ENCODE measurements at regions not wholly inside any gene's neighbourhood (a gene's known extent, or its start where the extent isn't known, plus 50 kb on each side); places are given as distances from the start of the nearest gene placed in this dataset.
"Not testable (repeated sequence)": the region's sequence is repeated elsewhere in the genome, so short reads cannot be mapped to it uniquely, and the experiment has no call there.

GRCh38 chrY:3491423-3491822, 87.4 kb upstream of the TGIF2LY start:
- H3K79me2 ChIP-seq (ENCODE audit: low read length); H3K36me3 ChIP-seq (replicated peaks; ENCODE audit: low read depth, low read length); H3K4me1 ChIP-seq (ENCODE audit: low read length); H3K27ac ChIP-seq (ENCODE audit: low read length); H3K9ac ChIP-seq (ENCODE audit: low read length); H3K4me3 ChIP-seq (ENCODE audit: low read length); H3K9me3 ChIP-seq (ENCODE audit: insufficient read depth, low read length); H4K20me1 ChIP-seq (ENCODE audit: insufficient read depth, low read length); H3K27me3 ChIP-seq (ENCODE audit: low read depth, low read length); H3K4me2 ChIP-seq (ENCODE audit: low read length); H2AFZ ChIP-seq (ENCODE audit: low read depth, low read length): not testable (repeated sequence)

GRCh38 chrY:3494539-3494938, 84.3 kb upstream of the TGIF2LY start:
- not testable (repeated sequence) for H3K4me2 ChIP-seq (ENCODE audit: low read length)

DNA sequence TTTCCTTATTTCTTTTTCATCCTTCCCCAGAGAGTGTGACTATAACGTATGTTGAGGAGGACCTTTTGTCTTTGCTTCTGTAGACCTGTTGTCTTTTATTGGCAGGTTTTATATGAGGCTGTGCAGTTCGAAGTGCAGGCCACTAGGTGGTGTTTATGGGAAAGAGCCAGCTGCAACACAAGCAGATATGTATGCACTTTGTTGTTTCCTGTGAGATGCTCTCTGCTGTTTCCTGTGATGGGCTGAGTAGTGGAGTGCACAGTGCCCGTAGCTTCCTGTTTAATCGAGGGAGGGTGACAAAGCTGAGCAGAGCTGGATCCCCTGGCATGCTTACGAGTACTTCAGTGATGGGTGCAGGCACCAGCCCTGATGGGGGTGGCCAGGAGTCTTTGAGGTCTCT, 51.8 kb upstream of the TGIF2LY start:
- not testable (repeated sequence) for H2AFZ ChIP-seq (ENCODE audit: low read depth, low read length); H4K20me1 ChIP-seq (ENCODE audit: insufficient read depth, low read length); H3K27me3 ChIP-seq (ENCODE audit: low read depth, low read length); H3K36me3 ChIP-seq (replicated peaks; ENCODE audit: low read depth, low read length); H3K4me3 ChIP-seq (ENCODE audit: low read length); H3K9me3 ChIP-seq (ENCODE audit: insufficient read depth, low read length); H3K4me1 ChIP-seq (ENCODE audit: low read length); H3K79me2 ChIP-seq (ENCODE audit: low read length); H3K9ac ChIP-seq (ENCODE audit: low read length); H3K27ac ChIP-seq (ENCODE audit: low read length)
- TF ChIP-seq CTCF (IDR thresholded peaks at IDR 0.05; ENCODE audit: low read depth, low read length): peak; percentile 28
- peak overlapping the region; percentile 34; the same call in 1 of the 2 replicates for H3K4me2 ChIP-seq (ENCODE audit: low read length)

More at GRCh38 chrY:3494539-3494938, 84.3 kb upstream of the TGIF2LY start:
- not testable (repeated sequence) for H3K27me3 ChIP-seq (ENCODE audit: low read depth, low read length); H3K9ac ChIP-seq (ENCODE audit: low read length); H4K20me1 ChIP-seq (ENCODE audit: insufficient read depth, low read length); H3K4me1 ChIP-seq (ENCODE audit: low read length); H3K9me3 ChIP-seq (ENCODE audit: insufficient read depth, low read length); H3K4me3 ChIP-seq (ENCODE audit: low read length); H3K79me2 ChIP-seq (ENCODE audit: low read length); H3K36me3 ChIP-seq (replicated peaks; ENCODE audit: low read depth, low read length); H3K27ac ChIP-seq (ENCODE audit: low read length); H2AFZ ChIP-seq (ENCODE audit: low read depth, low read length)
